GM19452 (cell line): ENCODE measurements at regions not wholly inside any gene's neighbourhood (a gene's known extent, or its start where the extent isn't known, plus 50 kb on each side); places are given as distances from the start of the nearest gene placed in this dataset.

ENCODE experiments used
- ATAC-seq: cut with Tn5 transposase; IDR thresholded peaks from one replicate; pipeline ENCODE4 v1.9.1; 2021; ENCODE audit not compliant: unreplicated experiment

DNA sequence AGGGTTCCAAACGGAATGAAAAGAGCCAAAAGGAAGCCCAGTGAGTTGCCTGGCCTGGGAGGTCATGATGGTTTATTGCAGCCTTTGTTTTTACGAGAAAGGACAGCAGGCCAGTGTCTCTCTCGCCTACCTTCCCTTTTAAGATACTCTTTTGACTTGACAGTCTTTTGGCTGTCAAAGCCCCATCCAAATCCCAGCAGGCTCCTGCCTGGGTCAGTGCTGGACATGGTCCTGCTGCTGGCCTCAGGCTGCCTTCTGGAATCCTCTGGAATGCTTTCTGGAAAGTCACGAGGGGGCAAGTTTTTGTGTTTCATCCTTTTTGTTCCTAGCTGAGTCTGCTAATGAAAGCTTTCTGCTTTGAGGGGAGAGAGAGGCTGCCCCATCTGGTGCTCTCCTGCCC, 444.8 kb downstream of the OLFM4 start:
- no peak for ATAC-seq

DNA sequence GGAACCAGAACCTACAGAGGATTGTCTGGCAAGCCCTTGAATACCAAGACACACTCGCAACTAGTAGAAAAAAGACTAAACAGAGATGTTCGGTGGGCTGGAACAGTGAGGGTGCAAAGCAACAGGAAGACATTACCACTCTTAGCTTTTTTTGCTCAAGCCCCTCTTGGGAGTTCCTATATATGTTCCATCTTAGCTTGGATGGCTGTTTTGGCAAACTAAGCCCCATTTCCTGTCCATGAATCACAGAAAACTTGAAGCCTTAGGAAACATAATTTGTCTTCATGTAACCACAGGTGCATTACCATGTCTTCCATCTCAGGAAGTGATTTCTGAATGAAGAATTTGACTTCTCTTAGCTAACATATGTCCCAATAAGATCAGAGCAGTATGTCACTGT, 446.3 kb downstream of the OLFM4 start:
- no peak for ATAC-seq

DNA sequence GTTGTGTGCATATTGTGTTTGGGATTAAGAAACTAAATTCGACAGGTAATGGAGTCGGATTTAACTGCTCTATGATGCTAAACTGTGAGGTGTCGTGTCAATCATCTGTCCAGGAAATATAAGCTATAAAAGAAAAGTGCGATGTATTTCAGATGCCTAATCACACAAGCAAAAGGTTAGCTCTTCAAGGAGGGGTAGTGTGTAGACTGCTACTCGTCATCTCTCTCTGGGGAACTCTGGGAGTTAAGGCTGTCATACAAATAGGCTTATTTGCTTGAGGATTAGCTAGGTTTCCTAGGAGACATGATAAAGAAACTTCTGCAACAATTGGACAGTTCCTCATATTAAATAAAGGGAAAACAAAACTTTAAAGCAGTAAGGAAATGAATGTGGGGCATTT, 462.1 kb downstream of the OLFM4 start:
- ATAC-seq = no peak

DNA sequence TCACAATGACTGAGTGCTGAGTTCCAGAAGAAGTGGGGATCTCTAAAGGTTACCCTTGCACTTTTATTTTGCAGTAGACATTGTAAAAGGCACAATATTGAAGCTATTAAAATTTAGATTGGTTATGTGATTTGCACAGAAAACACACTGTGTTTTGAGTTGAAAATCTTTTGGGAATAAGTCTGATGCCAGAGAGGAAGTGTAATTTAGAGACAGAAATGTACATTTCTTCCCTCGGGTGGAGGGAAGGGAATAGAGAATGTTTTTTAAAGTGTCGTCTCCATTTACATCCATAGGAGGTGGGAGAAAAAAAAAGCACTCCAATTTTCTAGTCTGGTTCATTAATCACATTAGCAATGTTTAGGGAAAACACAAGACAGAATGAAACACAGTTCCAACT, 465.8 kb downstream of the OLFM4 start:
- no peak for ATAC-seq

DNA sequence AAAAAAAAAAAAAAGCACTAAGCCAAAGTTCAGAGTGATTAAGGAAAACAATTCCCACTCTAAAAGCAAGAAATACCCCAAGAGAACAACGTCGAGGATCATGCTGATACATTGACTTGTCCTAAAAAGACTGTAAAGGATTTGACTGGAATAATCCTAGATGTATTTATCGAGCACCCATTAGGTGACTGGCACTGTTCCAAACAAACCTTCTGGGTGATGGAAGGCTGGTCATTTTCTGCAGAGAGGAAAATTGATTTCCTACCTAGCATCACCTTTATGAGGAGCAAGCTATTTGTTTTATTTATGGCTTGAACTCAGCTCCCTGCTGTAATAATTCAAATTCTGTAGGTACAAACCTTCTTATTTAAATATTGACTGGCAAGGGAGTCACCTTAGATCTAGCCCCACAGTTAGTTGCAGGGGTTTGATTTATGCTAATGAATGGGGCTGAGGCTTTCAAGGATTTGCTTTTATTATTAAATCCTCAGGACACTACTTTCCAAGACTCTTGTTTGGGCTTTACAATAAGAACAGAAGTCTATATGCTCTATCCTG, 471.0 kb downstream of the OLFM4 start:
- ATAC-seq = no peak

DNA sequence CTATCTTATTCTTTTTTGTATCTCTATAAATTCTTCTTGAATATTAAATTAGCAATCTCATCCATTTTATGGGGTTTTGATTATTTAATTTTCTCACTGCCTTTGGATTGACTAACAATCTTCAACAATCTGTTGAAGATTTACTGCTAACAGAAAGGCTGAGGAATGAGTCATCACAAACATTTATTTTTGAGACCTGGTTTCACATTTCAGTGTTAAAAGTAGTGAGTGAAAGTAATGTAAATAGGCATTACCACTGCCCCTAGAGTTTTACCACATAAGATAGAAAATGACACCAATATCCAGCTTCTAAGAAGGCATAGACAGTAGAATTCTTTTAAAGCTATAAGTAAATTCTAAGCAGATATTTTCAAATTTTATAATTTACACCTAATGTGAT, 472.8 kb downstream of the OLFM4 start:
- ATAC-seq = no peak

DNA sequence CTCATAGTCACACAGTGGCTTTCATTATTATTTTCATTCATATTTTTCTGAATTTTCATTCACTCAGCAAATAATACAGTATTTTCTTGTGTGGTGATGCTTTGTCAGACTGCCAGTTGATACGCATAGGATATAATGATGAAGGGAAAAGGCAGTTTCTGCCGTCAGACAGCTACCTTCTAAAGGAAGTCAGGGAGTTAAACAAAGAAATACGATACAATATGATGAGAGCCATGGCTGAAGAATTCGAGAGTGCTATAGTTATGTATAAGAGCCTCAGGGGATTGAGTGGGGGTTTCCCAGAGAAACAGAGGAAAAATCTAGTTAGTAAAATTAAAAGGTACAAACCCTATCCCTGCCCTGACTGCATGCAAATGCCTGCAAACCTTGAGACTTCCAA, 479.1 kb downstream of the OLFM4 start:
- ATAC-seq = no peak

DNA sequence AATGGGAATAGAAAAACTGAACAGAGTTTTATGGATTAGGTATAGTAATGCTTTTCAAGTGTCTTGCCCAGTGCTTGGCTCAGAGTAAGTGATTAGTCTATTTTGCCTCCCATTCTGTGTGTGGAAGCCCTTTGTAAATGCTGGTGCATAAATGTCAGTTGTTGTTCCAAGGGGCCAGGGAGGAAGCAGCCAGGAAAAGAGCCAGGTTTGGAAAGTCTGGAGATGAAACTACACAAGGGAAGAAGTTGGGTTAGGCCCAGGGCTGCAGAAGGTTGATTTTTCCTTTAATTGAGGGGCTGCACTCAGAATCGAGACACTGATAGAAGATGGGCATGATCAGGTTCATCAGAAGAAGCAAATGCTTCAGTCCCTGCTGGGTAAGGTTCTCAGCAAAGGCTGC, 484.0 kb downstream of the OLFM4 start:
- no peak for ATAC-seq

DNA sequence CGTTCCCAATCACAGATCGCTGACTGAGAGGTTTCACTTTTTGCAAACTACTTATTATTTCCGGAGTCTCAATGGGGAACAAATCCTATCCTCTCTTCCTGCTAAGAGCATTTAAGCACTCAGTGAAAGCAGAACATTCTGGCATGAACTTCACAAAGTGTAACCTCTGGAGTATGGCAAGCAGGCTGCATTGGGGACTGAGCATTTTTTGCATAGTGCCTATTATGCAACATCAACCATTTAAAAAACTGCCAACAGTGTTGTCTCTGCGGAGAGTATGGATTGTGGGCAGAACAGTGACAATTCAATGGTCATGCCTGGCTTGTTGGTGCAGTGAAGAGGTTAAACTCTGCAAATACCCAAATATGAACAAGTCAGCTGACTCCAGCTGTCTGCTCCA, 484.6 kb downstream of the OLFM4 start:
- ATAC-seq = no peak

DNA sequence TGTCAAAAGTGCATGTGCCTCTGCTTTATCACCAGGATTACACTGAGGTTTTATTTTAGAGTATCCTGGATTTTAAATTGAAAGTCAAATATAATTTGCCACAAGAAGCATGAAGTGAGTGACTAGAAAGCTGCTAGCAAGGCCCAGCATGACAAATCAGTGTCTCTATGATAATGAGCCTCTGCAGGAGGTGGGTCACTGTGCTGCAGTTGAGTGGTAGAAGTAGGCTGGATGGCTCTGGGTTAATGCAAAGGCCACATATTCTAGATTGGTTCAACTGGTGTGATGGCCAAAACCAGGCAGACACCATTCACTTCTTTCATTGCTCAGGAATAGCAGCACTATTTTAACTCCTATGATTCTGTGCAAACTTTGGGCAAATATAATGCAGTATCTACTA, 491.5 kb downstream of the OLFM4 start:
- no peak for ATAC-seq

DNA sequence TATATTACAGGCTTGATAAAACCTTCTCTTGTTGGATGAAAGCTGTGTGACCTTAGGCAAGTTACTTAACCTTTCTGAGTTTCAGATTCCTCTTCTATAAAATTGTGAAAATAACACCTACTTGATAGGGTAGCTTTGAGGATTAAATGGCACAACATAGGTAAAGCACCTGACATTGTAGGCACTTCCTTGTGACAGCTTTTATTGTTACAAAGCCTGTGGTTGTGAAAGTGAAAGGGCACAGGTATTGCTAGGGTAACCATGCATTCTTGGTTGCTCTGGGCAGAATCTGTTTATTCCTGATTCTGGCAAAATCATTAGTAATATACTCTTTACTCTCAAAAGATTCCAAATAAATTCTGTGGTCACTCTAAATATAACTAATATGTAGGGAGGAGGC, 493.4 kb downstream of the OLFM4 start:
- no peak for ATAC-seq

DNA sequence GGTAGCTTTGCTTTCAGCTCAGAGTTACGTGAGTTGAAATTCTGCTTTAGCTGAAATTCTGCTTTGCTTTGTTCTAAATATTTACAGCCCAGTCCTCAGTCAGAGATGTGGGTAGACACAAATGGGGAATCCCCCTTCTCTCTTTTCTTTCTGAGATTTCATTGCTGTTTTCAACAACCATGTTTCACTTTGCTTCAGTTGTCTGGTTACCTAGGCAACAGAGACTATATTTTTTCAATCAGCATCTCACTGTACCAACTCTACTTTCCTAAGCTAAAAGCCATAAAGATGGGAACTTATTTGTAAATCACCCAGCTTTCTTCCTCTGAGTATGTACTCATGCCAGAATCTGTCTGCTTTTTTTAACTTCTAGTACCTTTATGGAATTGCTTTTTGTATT, 509.0 kb downstream of the OLFM4 start:
- ATAC-seq = no peak

DNA sequence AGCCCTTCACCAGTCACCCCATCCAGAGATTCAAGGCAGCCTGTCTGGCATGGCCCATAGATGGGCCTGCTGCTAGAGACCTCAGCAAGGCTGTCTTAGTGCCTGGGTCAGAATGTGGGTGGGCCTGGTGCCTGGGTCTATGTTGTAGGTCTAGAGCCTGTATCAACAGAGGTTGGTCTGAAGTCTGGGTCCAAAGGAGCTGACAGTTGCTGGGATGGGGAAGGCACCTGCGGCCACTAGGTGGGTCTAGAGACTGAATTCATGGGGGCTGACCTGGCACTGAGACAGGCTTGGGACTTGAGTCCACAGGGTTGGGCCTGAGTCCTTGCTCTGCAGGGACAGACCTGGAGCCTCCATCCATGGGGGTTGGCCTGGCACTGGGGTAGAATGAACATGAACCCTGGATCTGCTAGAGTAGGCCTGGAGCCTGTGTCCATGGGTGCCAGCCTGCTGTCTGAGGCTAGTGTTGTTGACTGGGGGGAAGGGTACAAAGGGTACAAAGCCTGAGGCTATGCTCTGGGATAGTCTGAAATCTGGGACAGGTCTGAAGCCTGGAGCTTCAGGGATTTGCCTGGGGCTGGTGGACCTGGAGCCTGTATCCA, 516.8 kb downstream of the OLFM4 start:
- ATAC-seq = no peak

DNA sequence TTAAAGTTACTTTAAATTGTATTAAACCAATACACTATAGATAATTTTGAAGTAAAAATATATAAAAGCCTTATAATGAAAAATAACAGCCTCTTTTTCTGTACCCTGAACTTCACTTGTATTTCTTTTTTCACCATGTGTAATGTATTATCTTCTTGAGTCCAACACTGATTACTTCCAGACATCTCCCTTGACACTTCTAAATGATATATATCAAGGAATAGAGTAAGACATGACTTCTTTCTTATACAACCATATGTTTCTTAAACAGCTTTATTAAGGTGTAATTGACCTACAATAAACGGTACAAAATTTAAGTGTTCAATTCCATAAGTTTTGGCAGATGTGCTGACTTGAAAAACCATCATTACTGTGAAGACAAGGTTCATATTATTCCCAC, 531.9 kb downstream of the OLFM4 start:
- ATAC-seq = no peak

DNA sequence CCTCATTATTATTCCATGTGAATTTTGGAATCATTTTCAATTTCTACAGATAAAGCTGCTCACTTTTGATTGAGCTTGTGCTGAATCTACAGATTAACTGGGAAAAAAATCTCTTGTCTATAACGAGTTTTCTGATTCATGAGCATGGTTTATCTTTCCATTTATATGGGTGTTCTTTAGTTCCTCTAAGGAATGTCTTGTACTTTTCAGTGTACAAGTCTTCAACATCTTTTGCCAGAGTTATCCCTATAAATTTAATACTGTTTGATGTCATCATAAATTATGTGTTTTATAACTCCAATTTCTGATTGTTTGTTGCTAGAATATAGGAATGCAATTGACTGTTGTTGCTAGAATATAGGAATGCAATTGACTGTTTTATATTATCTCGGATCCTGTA, 533.8 kb downstream of the OLFM4 start:
- ATAC-seq = no peak

DNA sequence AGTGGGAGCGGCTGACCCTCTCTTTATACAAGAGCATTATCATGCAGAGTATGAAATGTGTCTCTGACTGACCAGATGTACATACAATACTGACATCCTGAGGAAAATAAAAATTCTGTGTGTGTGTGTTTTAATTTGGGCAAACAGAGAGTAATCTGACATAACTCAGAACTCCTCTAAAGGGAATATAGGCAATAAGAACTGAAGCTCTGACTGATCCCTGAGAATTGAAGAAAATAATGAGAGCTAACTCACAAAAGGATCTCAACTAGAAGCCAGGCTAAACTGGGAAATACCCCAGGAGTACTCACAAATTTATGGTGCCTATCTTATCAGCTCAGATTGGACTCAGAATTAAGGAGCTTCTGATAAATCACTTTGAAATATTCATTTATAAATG, 539.9 kb downstream of the OLFM4 start:
- ATAC-seq = no peak

DNA sequence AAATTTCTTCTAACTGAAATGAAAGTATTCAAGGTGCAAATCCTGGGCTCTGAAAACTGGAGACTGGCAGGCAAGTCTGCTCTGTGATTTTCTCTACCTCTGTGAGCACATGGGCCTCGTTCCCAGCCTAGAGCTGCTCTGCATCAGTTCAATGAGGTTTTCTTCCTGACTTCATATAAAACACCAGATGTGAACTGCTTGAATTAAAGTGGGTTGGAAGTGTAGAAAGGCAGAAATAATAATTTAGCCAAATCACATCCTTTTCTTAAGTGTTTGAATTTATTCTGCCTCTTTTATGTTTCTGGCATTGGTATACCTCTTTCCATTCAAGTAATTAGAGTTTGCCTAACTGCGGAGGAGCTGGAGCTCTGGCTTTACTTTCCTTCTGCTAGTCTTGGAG, 540.8 kb downstream of the OLFM4 start:
- ATAC-seq = no peak

DNA sequence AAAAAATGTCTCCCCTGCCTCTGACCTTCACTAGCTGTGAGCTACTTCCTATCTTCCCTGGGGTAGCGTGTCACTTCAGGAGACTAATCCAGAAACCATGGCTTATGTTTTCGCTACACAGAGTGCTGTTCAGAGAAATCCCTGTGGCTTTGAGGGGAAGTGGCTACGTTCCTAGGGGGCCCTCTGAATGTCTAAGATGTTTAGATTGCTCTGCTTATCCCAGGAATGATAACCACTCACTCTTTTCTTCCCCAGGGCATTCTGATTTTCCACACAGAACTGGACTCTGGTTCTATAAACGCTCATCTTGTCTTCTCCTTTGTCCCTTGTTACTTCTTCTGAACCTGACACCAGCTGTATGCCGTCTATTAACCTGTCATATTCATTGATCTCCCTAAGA, 572.5 kb downstream of the OLFM4 start:
- no peak for ATAC-seq

DNA sequence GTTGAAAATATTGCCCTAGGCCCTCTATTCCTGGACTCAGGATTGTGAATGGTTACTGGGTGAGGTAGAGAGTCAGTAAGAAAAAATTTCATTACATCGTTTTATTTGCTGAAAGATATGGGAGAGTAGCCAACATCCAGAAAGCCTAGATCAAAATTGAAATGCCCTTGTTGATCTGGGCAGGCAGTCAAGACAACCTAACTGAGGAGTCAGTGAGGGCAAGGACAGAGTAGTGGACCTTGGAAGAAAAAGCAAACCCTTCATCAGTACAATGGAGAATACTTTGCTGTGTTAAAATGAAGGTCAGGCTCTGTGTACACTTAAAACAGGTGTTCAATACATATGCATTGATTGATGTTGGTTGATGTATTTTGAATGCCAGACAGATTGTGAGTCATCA, 576.7 kb downstream of the OLFM4 start:
- ATAC-seq = no peak

DNA sequence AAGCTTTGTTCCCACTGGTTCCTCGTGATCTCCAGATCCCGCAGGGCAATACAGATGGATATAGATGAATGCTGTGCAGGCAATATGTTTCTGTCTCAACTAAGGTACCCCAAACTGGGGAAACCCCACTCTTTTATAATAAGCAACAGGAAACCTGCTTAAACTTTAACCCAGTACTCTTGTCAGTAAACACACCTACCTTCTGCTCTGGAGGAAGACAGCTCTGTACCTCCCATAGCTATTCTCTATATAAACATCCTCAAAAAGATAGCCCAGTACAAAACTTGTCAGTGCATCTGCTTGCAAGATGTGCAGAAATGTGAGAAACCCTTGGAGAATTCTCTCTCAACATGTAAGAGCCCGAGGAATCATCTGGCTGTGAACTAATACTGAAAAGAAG, 583.6 kb downstream of the OLFM4 start:
- ATAC-seq = no peak

DNA sequence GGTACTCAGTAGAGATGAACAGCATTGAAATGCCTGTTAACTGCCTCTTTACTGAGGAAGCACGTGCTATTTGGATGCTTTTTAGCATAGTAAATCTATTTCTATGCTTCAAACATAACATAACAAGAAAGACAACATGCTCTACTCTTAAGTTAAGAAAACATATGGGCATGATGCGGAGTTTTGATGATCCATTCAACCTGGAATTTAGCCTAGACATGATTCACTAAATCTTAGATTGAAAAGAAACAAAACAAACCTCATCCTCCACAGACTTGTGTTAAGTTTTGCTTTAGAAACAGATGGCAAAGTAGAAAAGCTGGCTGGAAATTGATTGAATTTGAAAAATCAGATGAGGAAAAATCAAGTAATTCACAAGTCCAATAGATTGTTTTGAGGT, 593.8 kb downstream of the OLFM4 start:
- ATAC-seq = no peak

DNA sequence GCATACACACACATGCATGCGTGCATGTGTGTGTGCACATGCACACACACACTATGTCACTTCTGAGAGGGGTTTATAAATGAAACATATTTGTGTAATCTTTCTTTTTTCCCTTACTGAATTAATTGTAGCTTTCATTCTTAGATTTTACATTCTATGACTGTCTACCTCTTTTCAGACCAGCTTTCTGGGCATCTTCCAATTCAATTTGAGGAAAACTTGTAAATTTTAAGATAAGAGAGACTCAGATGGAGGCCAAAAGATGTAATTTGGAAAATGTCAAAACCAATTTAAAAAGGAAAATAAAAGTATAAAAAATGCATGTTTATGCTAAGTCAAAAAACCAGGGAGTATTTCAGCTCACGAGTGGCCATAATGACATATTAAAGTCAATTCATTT, 594.5 kb downstream of the OLFM4 start:
- ATAC-seq = no peak

DNA sequence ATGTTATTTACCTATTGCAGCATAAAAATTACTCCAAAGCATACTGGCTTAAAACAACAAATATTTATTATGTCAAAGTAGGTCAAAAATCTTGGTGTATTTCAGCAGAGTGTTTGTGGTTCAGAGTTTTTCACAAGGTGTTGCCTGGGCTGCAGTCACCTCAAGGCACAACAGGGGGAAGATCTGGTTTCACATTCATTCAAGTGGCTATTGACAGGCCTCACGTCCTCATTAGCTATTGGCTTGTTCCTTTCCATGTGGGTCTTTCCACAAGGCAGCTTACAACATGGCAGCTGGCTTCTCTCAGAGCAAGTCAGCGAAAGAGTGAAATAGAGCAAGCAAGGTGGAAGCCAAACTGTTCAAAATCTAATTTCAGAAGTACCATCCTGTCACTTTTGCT, 602.9 kb downstream of the OLFM4 start:
- no peak for ATAC-seq

DNA sequence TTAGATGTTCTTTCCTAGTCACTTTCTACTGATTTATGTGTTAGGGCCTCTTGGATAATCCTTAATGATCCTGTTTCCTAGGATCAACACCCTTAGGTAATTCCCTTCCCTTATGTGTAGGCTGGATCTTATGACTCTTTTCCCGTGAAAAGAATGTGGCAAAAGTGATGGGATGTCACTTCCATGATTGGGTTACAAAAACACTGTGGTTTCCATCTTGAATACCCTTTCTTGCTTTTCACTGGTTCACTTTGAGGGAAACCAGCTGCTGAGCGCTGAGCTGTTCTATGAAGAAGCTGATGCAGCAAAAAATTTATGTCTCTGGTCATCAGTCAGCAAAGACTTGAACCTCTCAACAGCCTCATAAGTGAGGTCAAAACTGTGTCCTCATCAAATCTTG, 609.4 kb downstream of the OLFM4 start:
- no peak for ATAC-seq
